NCI-H748 (cell line): ENCODE measurements at regions not wholly inside any gene's neighbourhood (a gene's known extent, or its start where the extent isn't known, plus 50 kb on each side); places are given as distances from the start of the nearest gene placed in this dataset.

Experiments used
- DNase-seq: peaks from one replicate; lab custom pipeline; 2025; ENCODE audit not compliant: unreplicated experiment; lab: John Stamatoyannopoulos, UW

GRCh38 chr17:83144421-83145357, 65.3 kb downstream of the METRNL start:
- no peak for DNase-seq

GRCh38 chr17:83145358-83145738, 65.9 kb downstream of the METRNL start:
- DNase-seq = no peak

GRCh38 chr17:83145831-83146230, 66.4 kb downstream of the METRNL start:
- DNase-seq = no peak

GRCh38 chr17:83146347-83146746, 66.9 kb downstream of the METRNL start:
- DNase-seq = no peak

GRCh38 chr17:83147280-83147679, 67.9 kb downstream of the METRNL start:
- no peak for DNase-seq

- no peak for DNase-seq
Measured at GRCh38 chr17:83148317-83149028, 69.1 kb downstream of the METRNL start.

- no peak for DNase-seq
Measured at GRCh38 chr17:83149029-83149725, 69.8 kb downstream of the METRNL start.

- no peak for DNase-seq
Measured at GRCh38 chr17:83149761-83150251, 70.4 kb downstream of the METRNL start.

- DNase-seq = no peak
Measured at GRCh38 chr17:83150369-83151055, 71.1 kb downstream of the METRNL start.

GRCh38 chr17:83151056-83151441, 71.6 kb downstream of the METRNL start:
- DNase-seq = no peak

- no peak for DNase-seq
Measured at GRCh38 chr17:83151442-83152226, 72.2 kb downstream of the METRNL start.

GRCh38 chr17:83152227-83152744, 72.9 kb downstream of the METRNL start:
- no peak for DNase-seq

GRCh38 chr17:83152745-83153611, 73.6 kb downstream of the METRNL start:
- no peak for DNase-seq

- no peak for DNase-seq
Measured at GRCh38 chr17:83153681-83154310, 74.4 kb downstream of the METRNL start.

- DNase-seq = no peak
Measured at GRCh38 chr17:83154311-83155127, 75.1 kb downstream of the METRNL start.

GRCh38 chr17:83155128-83156121, 76.0 kb downstream of the METRNL start:
- no peak for DNase-seq
